Transverse colon (tissue), 4 donors: ENCODE measurements at regions not wholly inside any gene's neighbourhood (a gene's known extent, or its start where the extent isn't known, plus 50 kb on each side); places are given as distances from the start of the nearest gene placed in this dataset.

ENCODE experiments used
- POLR2A ChIP-seq: fragments of 450-650 bp; IDR thresholded peaks from one replicate; pipeline ENCODE4 v1.6.1; 2016; ENCODE audit warnings: antibody characterized with exemption, mild to moderate bottlenecking, moderate library complexity
- POLR2AphosphoS5 ChIP-seq, 3 donors: sonication (generic); formaldehyde crosslinking; IDR thresholded peaks; one replicate each; pipeline ENCODE4 v1.6.1; 2016; ENCODE audit warnings: antibody characterized with exemption in 3 of 3
- TF ChIP-seq, protein P1 (sequence below), 5 experiments: fragments of 200-600 bp in 3 of 5; fragments of 450-650 bp in 2 of 5; sonication (generic) in 3 of 5; IDR thresholded peaks; 1 replicate in 2 of 5; 2 replicates in 3 of 5; pipeline ENCODE4 v1.5.1; 2016 to 2017; ENCODE audit warnings: antibody characterized with exemption in 5 of 5, inconsistent platforms in 3 of 5, mild to moderate bottlenecking in 2 of 5, moderate library complexity in 1 of 5

DNA sequence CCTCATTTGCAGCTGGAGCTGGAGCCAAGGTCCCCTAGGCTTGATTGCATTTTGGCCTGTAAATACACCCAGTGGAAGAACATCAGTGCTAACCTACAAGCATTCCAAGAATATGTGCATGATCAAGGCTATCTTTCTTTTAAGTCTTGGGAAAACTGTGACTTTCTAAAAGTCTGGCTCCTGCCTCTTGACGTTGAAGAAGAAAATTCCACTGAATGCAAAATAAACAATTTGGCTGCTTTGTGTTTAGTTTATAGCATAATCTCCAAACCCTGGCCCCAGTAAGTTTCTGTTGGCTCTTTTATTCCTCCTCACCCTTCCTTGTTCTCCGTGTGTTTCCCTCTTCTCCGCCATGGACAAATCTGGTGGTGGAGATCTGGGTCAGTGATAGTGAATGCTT, 109.3 kb upstream of the TLE1 start:
- TF ChIP-seq, protein P1, sequence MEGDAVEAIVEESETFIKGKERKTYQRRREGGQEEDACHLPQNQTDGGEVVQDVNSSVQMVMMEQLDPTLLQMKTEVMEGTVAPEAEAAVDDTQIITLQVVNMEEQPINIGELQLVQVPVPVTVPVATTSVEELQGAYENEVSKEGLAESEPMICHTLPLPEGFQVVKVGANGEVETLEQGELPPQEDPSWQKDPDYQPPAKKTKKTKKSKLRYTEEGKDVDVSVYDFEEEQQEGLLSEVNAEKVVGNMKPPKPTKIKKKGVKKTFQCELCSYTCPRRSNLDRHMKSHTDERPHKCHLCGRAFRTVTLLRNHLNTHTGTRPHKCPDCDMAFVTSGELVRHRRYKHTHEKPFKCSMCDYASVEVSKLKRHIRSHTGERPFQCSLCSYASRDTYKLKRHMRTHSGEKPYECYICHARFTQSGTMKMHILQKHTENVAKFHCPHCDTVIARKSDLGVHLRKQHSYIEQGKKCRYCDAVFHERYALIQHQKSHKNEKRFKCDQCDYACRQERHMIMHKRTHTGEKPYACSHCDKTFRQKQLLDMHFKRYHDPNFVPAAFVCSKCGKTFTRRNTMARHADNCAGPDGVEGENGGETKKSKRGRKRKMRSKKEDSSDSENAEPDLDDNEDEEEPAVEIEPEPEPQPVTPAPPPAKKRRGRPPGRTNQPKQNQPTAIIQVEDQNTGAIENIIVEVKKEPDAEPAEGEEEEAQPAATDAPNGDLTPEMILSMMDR (IDR thresholded peaks at IDR 0.05), result no peak
- TF ChIP-seq POLR2AphosphoS5 (IDR thresholded peaks at IDR 0.05), result no peak
- no peak for TF ChIP-seq POLR2A
